H1 (cell line): ENCODE measurements at regions not wholly inside any gene's neighbourhood (a gene's known extent, or its start where the extent isn't known, plus 50 kb on each side); places are given as distances from the start of the nearest gene placed in this dataset.

Experiments
- CTCF ChIA-PET: fragments of 300-600 bp; sonication (Branson Sonifier 250); formaldehyde crosslinking; loops from one replicate; lab custom pipeline; 2021; ENCODE audit not compliant: partially characterized antibody; lab: Charles Lee
- POLR2A ChIA-PET: fragments of 300-600 bp; sonication (Branson Sonifier 250); formaldehyde crosslinking; loops from one replicate; lab custom pipeline; 2021; ENCODE audit warnings: inconsistent platforms; ENCODE audit not compliant: partially characterized antibody; lab: Charles Lee
- DNase-seq, 2 experiments: peaks; one replicate each; pipeline versions ENCODE4 v3.0.0 to v3.0.0-alpha.2; 2010 to 2022; ENCODE audit warnings: low spot score in 2 of 2, low read depth in 1 of 2, mixed read lengths in 1 of 2
- FAIRE-seq: peaks from 2 replicates; lab custom pipeline; 2011; peaks lifted over from hg19 to GRCh38; lab: Jason Lieb, UNC
- H2AFZ ChIP-seq: 2 replicates; pipeline ENCODE4 v1.8.1; 2012; ENCODE audit warnings: low read length, inconsistent platforms
- H2AK5ac ChIP-seq: 2 replicates; pipeline ENCODE4 v1.6.1; 2013; ENCODE audit warnings: low read depth, low read length
- H2BK120ac ChIP-seq: replicated peaks from 2 replicates; pipeline ENCODE3; 2013; ENCODE audit warnings: low read depth, low read length, inconsistent platforms
- H2BK12ac ChIP-seq: 2 replicates; pipeline ENCODE4 v1.6.1; 2013; ENCODE audit warnings: low read depth, low read length
- H2BK15ac ChIP-seq: 2 replicates; pipeline ENCODE4 v1.6.1; 2013; ENCODE audit warnings: low read length
- H2BK20ac ChIP-seq: 2 replicates; pipeline ENCODE4 v1.6.1; 2013; ENCODE audit warnings: low read length
- H2BK5ac ChIP-seq: 2 replicates; pipeline ENCODE4 v1.6.1; 2013; ENCODE audit warnings: low read depth, low read length
- H3K14ac ChIP-seq: 2 replicates; pipeline ENCODE4 v1.6.1; 2013; ENCODE audit warnings: inconsistent platforms; ENCODE audit not compliant: insufficient read length
- H3K18ac ChIP-seq: 2 replicates; pipeline ENCODE4 v1.6.1; 2013; ENCODE audit warnings: low read length; ENCODE audit errors: extremely low read depth
- H3K23ac ChIP-seq: 2 replicates; pipeline ENCODE4 v1.6.1; 2013; ENCODE audit warnings: inconsistent platforms; ENCODE audit not compliant: insufficient read length
- H3K23me2 ChIP-seq: 2 replicates; pipeline ENCODE4 v1.6.1; 2013; ENCODE audit warnings: low read depth, low read length
- H3K27ac ChIP-seq: 2 replicates; pipeline ENCODE4 v1.6.1; 2011; ENCODE audit warnings: low read depth, low read length, inconsistent platforms
- H3K27me3 ChIP-seq, 4 experiments: replicated peaks in 1 of 4; 1 replicate in 1 of 4; 2 replicates in 3 of 4; pipeline versions ENCODE4 v1.6.1 to v1.8.1; 2011 to 2013; ENCODE audit warnings: low read length in 3 of 4, mild to moderate bottlenecking in 3 of 4, inconsistent platforms in 2 of 4, mixed read lengths in 2 of 4, moderate library complexity in 1 of 4; ENCODE audit not compliant: control insufficient read depth in 3 of 4, insufficient read depth in 3 of 4; ENCODE audit errors: extremely low read depth in 1 of 4
- H3K36me3 ChIP-seq, 4 experiments: 2 replicates each; pipeline versions ENCODE4 v1.6.1 to v1.8.1; 2011 to 2013; ENCODE audit warnings: mild to moderate bottlenecking in 4 of 4, low read length in 3 of 4, moderate library complexity in 2 of 4, control low read depth in 1 of 4, inconsistent platforms in 1 of 4; ENCODE audit not compliant: insufficient read depth in 4 of 4, control insufficient read depth in 2 of 4
- H3K4ac ChIP-seq: replicated peaks from 2 replicates; pipeline ENCODE3; 2013; ENCODE audit warnings: low read length, low read depth, mixed read lengths, inconsistent platforms; ENCODE audit not compliant: insufficient read length
- H3K4me1 ChIP-seq, 4 experiments: replicated peaks in 1 of 4; 1 replicate in 1 of 4; 2 replicates in 3 of 4; pipeline versions ENCODE4 v1.6.1 to v1.8.1; 2011 to 2013; ENCODE audit warnings: low read length in 3 of 4, inconsistent platforms in 2 of 4, mixed read lengths in 1 of 4; ENCODE audit not compliant: insufficient read depth in 4 of 4, control insufficient read depth in 3 of 4
- H3K4me2 ChIP-seq, 2 experiments: 2 replicates each; pipeline versions ENCODE4 v1.6.1 to v1.8.1; 2011 to 2013; ENCODE audit warnings: low read depth in 2 of 2, low read length in 2 of 2, control low read depth in 1 of 2, inconsistent platforms in 1 of 2, mild to moderate bottlenecking in 1 of 2; ENCODE audit not compliant: insufficient read depth in 1 of 2
- H3K4me3 ChIP-seq, 4 experiments: fragments of 200-600, 300-600 bp in 1 of 4; sonication (generic), shearing (Covaris generic), sonication (Bioruptor Twin) in 1 of 4; 2 replicates each; pipeline versions ENCODE4 v1.5.1 to v1.8.1; 2011 to 2016; ENCODE audit warnings: low read length in 4 of 4, low read depth in 3 of 4, control low read depth in 2 of 4, inconsistent platforms in 2 of 4, mild to moderate bottlenecking in 2 of 4, mixed read lengths in 1 of 4, moderate library complexity in 1 of 4; ENCODE audit not compliant: insufficient read depth in 2 of 4; ENCODE audit errors: extremely low read depth in 1 of 4
- H3K56ac ChIP-seq: replicated peaks from 2 replicates; pipeline ENCODE3; 2013; ENCODE audit warnings: low read depth, mild to moderate bottlenecking, mixed read lengths, low read length, inconsistent platforms; ENCODE audit not compliant: insufficient read length
- H3K79me1 ChIP-seq: 2 replicates; pipeline ENCODE4 v1.6.1; 2013; ENCODE audit warnings: low read depth, low read length, control low read depth
- H3K79me2 ChIP-seq, 2 experiments: 2 replicates each; pipeline versions ENCODE4 v1.6.1 to v1.8.1; 2012 to 2013; ENCODE audit warnings: low read length in 2 of 2, mild to moderate bottlenecking in 2 of 2, inconsistent platforms in 1 of 2; ENCODE audit not compliant: insufficient read depth in 2 of 2, control insufficient read depth in 1 of 2
- H3K9ac ChIP-seq, 4 experiments: replicated peaks in 1 of 4; 1 replicate in 1 of 4; 2 replicates in 3 of 4; pipeline versions ENCODE4 v1.6.1 to v1.8.1; 2011 to 2013; ENCODE audit warnings: low read depth in 3 of 4, low read length in 3 of 4, control low read depth in 2 of 4, mild to moderate bottlenecking in 2 of 4, moderate library complexity in 2 of 4, inconsistent platforms in 1 of 4; ENCODE audit errors: extremely low read depth in 1 of 4
- H3K9me3 ChIP-seq, 2 experiments: 2 replicates each; pipeline versions ENCODE4 v1.6.1 to v1.8.1; 2012 to 2013; ENCODE audit warnings: mild to moderate bottlenecking in 2 of 2, moderate library complexity in 2 of 2, control low read depth in 1 of 2, inconsistent platforms in 1 of 2, low read depth in 1 of 2, low read length in 1 of 2, mixed read lengths in 1 of 2; ENCODE audit not compliant: insufficient read depth in 2 of 2
- H4K20me1 ChIP-seq, 2 experiments: replicated peaks in 1 of 2; 2 replicates each; pipeline versions ENCODE3 to v1.8.1; 2011 to 2013; ENCODE audit warnings: inconsistent platforms in 2 of 2, low read length in 2 of 2, mild to moderate bottlenecking in 1 of 2; ENCODE audit not compliant: insufficient read depth in 2 of 2, control insufficient read depth in 1 of 2
- H4K5ac ChIP-seq: 2 replicates; pipeline ENCODE4 v1.6.1; 2013; ENCODE audit warnings: low read length, low read depth, mixed read lengths, inconsistent platforms; ENCODE audit not compliant: insufficient read length
- H4K8ac ChIP-seq: 2 replicates; pipeline ENCODE4 v1.8.0; 2013; ENCODE audit warnings: mild to moderate bottlenecking, moderate library complexity, low read length, inconsistent platforms; ENCODE audit not compliant: insufficient read depth; ENCODE audit errors: extremely low read depth
- H4K91ac ChIP-seq: replicated peaks from 2 replicates; pipeline ENCODE3; 2013; ENCODE audit warnings: low read length, mixed read lengths, inconsistent platforms; ENCODE audit not compliant: insufficient read length
- CREB1 ChIP-seq: IDR thresholded peaks from 2 replicates; pipeline ENCODE4 v1.6.1; 2012; ENCODE audit warnings: inconsistent platforms
- EP300 ChIP-seq, 2 experiments: IDR thresholded peaks; 1 replicate in 1 of 2; 2 replicates in 1 of 2; pipeline ENCODE4 v1.6.1; 2011 to 2012; ENCODE audit warnings: low read depth in 2 of 2, low read length in 2 of 2, mild to moderate bottlenecking in 2 of 2, borderline replicate concordance in 1 of 2, inconsistent platforms in 1 of 2, moderate library complexity in 1 of 2
- JUND ChIP-seq: IDR thresholded peaks from 2 replicates; pipeline ENCODE4 v1.6.1; 2011; ENCODE audit warnings: mild to moderate bottlenecking, improper control_type of control experiment, low read length
- MAFK ChIP-seq: IDR thresholded peaks from 2 replicates; pipeline ENCODE4 v1.6.1; 2012; ENCODE audit warnings: low read depth, mild to moderate bottlenecking, improper control_type of control experiment, low read length
- NANOG ChIP-seq: IDR thresholded peaks from 2 replicates; pipeline ENCODE4 v1.6.1; 2011; ENCODE audit warnings: low read length, low read depth, mild to moderate bottlenecking, inconsistent platforms; ENCODE audit not compliant: insufficient read depth, poor library complexity, severe bottlenecking
- POLR2A ChIP-seq, 2 experiments: IDR thresholded peaks; 1 replicate in 1 of 2; 2 replicates in 1 of 2; pipeline ENCODE4 v1.6.1; 2011; ENCODE audit warnings: low read depth in 2 of 2, low read length in 2 of 2, mild to moderate bottlenecking in 2 of 2; ENCODE audit errors: control extremely low read depth in 1 of 2
- POU5F1 ChIP-seq: IDR thresholded peaks from 2 replicates; pipeline ENCODE4 v1.6.1; 2011; ENCODE audit warnings: low read depth, mild to moderate bottlenecking, low read length, moderate library complexity
- RAD21 ChIP-seq, 2 experiments: IDR thresholded peaks in 1 of 2; conservative IDR thresholded peaks in 1 of 2; 2 replicates each; pipeline ENCODE4 v1.6.1; 2011; ENCODE audit warnings: low read depth in 2 of 2, low read length in 2 of 2, improper control_type of control experiment in 1 of 2, inconsistent platforms in 1 of 2, mild to moderate bottlenecking in 1 of 2, moderate library complexity in 1 of 2
- RNF2 ChIP-seq: fragments of 200-900, 300-1000 bp; sonication (generic); IDR thresholded peaks from 2 replicates; pipeline ENCODE4 v1.7.1; 2016; ENCODE audit warnings: borderline replicate concordance, low read depth, mild to moderate bottlenecking, antibody characterized with exemption, low read length; ENCODE audit not compliant: poor library complexity, severe bottlenecking; ENCODE audit errors: missing control alignments
- RXRA ChIP-seq: IDR thresholded peaks from 2 replicates; pipeline ENCODE4 v1.6.1; 2011; ENCODE audit warnings: low read depth, mild to moderate bottlenecking, low read length, moderate library complexity; ENCODE audit not compliant: insufficient read depth
- SIRT6 ChIP-seq: IDR thresholded peaks from one replicate; pipeline ENCODE4 v1.7.1; 2012; ENCODE audit warnings: low read length, inconsistent platforms
- SIX5 ChIP-seq: IDR thresholded peaks from 2 replicates; pipeline ENCODE4 v1.6.1; 2011; ENCODE audit warnings: mild to moderate bottlenecking, low read depth, low read length
- SP1 ChIP-seq: IDR thresholded peaks from 2 replicates; pipeline ENCODE4 v1.6.1; 2011; ENCODE audit warnings: low read depth, low read length
- SUZ12 ChIP-seq: fragments of 200-600 bp; sonication (generic); IDR thresholded peaks from 2 replicates; pipeline ENCODE4 v1.6.1; 2012; ENCODE audit warnings: mild to moderate bottlenecking, inconsistent platforms, low read length, moderate library complexity, mixed read lengths
- TEAD4 ChIP-seq: IDR thresholded peaks from 2 replicates; pipeline ENCODE4 v1.6.1; 2012; ENCODE audit warnings: low read depth, low read length, inconsistent platforms, mixed read lengths
- ZNF274 ChIP-seq: IDR thresholded peaks from 2 replicates; pipeline ENCODE4 v1.7.0; 2012; ENCODE audit warnings: low read length, borderline replicate concordance; ENCODE audit errors: extremely low read depth
- WGBS, 2 experiments: shearing (Covaris generic) in 1 of 2; methylation state at CpG; one replicate each; pipeline versions ENCODE4 v1.1.6 to v1.1.7; 2013 to 2015; ENCODE audit warnings: low lambda C conversion rate in 2 of 2, mixed read lengths in 2 of 2, inconsistent platforms in 1 of 2, low coverage in 1 of 2, missing lambda C conversion rate in 1 of 2; ENCODE audit not compliant: insufficient replicate concordance in 2 of 2, insufficient coverage in 1 of 2, insufficient read length in 1 of 2; ENCODE audit errors: extremely low coverage in 1 of 2, missing lambda C conversion rate in 1 of 2; 5-methylcytosine and 5-hydroxymethylcytosine counted together

DNA sequence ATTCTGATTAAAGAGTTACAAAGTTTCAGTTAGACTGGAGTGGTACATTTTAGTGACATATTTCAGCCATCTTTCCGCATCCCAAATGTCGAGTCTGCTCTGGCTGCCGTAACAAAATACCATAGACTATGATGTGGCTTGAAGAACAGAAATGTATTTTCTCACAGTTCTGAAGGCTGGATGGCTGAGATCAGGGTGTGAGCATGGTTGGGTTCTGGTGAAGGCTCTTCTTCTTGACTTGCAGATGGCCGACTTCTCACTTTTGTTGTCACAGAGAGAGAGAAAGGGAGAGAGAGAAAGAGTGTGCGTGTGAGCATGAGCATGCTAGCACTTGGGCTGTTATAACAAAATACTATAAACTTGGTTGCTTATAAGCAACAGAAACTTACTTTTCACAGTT is 335.4 kb upstream of the RAG2 start:
- no peak overlapping the region for H4K8ac ChIP-seq
- no peak for DNase-seq
- POLR2A ChIA-PET: no interaction called here
- H2BK5ac ChIP-seq: no peak overlapping the region
- H4K20me1 ChIP-seq: no peaks in the 10 kb centered on the region
- no peak for FAIRE-seq
- H3K4me1 ChIP-seq: no peaks in the 10 kb centered on the region
- H3K56ac ChIP-seq: no peak overlapping the region
- CTCF ChIA-PET: no interaction called here
- H3K4ac ChIP-seq: no peak overlapping the region
- no peak overlapping the region for H3K9ac ChIP-seq
- no peak overlapping the region for H3K27ac ChIP-seq
- no peak overlapping the region for H2AFZ ChIP-seq
- H3K4me2 ChIP-seq: no peak overlapping the region
- no peak overlapping the region for H3K18ac ChIP-seq
- 89% methylated on average over 5 of the region's 5 CpGs; no CpG with 5 or more reads in 1 of the 2 experiments for WGBS, 2 experiments
- H3K14ac ChIP-seq: no peak overlapping the region
- no peak overlapping the region for H4K91ac ChIP-seq
- no peaks in the 10 kb centered on the region for H3K36me3 ChIP-seq
- H2BK15ac ChIP-seq: no peak overlapping the region
- H3K9me3 ChIP-seq: no peaks in the 10 kb centered on the region
- H2AK5ac ChIP-seq: no peak overlapping the region
- no peaks in the 10 kb centered on the region for H3K23me2 ChIP-seq
- no peaks in the 10 kb centered on the region for H3K79me1 ChIP-seq
- H4K5ac ChIP-seq: no peak overlapping the region
- H3K27me3 ChIP-seq: no peaks in the 10 kb centered on the region
- no peak overlapping the region for H3K23ac ChIP-seq
- H2BK120ac ChIP-seq: no peak overlapping the region
- H2BK12ac ChIP-seq: no peak overlapping the region
- no peaks in the 10 kb centered on the region for H3K79me2 ChIP-seq
- H3K4me3 ChIP-seq: no peak overlapping the region
- no peak overlapping the region for H2BK20ac ChIP-seq
- TF ChIP-seq JUND (no peak), RXRA (no peak), TEAD4 (no peak), NANOG (no peak), SP1 (no peak), SUZ12 (no peak), POLR2A (IDR thresholded peaks at IDR 0.05; ENCODE audit: control extremely low read depth in 1 of 2, low read depth in 2 of 2, low read length in 2 of 2) (no peak), SIRT6 (no peak), RAD21 (IDR thresholded peaks at IDR 0.05 in 1 of 2, conservative IDR thresholded peaks at IDR 0.05 in 1 of 2; ENCODE audit: low read depth in 2 of 2, low read length in 2 of 2) (no peak), ZNF274 (no peak), MAFK (no peak), POU5F1 (no peak), RNF2 (no peak), SIX5 (no peak), CREB1 (no peak), EP300 (IDR thresholded peaks at IDR 0.05; ENCODE audit: borderline replicate concordance in 1 of 2, low read depth in 2 of 2, low read length in 2 of 2) (no peak)
